ENCODE measurements at regions not wholly inside any gene's neighbourhood (a gene's known extent, or its start where the extent isn't known, plus 50 kb on each side); places are given as distances from the start of the nearest gene placed in this dataset.

DNA sequence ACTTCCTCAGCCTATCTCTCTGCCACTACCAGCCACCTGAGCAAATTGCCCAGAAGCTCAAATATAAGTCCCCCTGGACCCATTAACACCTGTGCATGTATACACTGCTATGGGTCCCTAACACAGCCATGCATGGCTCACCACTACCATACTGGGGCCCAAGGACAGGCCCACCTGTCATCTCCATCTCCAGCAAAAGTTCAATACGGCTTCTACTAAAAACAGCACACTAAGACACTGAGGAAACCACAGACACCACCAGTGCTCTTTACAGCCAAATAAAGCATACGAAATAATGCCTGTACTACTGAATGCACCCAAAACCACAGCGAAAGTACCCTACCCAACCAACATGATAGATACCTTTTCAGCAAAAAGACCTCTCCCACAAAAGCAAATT lies 85.6 kb upstream of the GHR start:
- no peak overlapping the region for H3K9ac ChIP-seq (ENCODE audit: low read length)
- no peaks in the 10 kb centered on the region for H3K36me3 ChIP-seq (ENCODE audit: low read length)
- H3K27me3 ChIP-seq (ENCODE audit: low read length): no peaks in the 10 kb centered on the region
- no peaks in the 10 kb centered on the region for H4K20me1 ChIP-seq (ENCODE audit: low read depth, low read length)
- H3K79me2 ChIP-seq (ENCODE audit: insufficient read depth, low read length): no peaks in the 10 kb centered on the region
- no peaks in the 10 kb centered on the region for H3K9me2 ChIP-seq (replicated peaks; ENCODE audit: insufficient read depth, low read length)
- H3K27ac ChIP-seq (ENCODE audit: low read depth, low read length): no peak overlapping the region
- H3K4me2 ChIP-seq (ENCODE audit: low read depth, low read length, poor library complexity, severe bottlenecking): no peak overlapping the region
- H3K4me3 ChIP-seq (ENCODE audit: insufficient read depth, low read length, poor library complexity, severe bottlenecking): no peak overlapping the region
- H3F3A ChIP-seq (ENCODE audit: insufficient read depth): no peaks in the 10 kb centered on the region
- no peaks in the 10 kb centered on the region for H3K9me3 ChIP-seq (ENCODE audit: insufficient read depth, low read length)
- H2AFZ ChIP-seq (ENCODE audit: low read depth, low read length, severe bottlenecking): no peak overlapping the region
- TF ChIP-seq EZH2phosphoT487 (conservative IDR thresholded peaks at IDR 0.05; ENCODE audit: low read length): no peak
- TF ChIP-seq, protein P1, sequence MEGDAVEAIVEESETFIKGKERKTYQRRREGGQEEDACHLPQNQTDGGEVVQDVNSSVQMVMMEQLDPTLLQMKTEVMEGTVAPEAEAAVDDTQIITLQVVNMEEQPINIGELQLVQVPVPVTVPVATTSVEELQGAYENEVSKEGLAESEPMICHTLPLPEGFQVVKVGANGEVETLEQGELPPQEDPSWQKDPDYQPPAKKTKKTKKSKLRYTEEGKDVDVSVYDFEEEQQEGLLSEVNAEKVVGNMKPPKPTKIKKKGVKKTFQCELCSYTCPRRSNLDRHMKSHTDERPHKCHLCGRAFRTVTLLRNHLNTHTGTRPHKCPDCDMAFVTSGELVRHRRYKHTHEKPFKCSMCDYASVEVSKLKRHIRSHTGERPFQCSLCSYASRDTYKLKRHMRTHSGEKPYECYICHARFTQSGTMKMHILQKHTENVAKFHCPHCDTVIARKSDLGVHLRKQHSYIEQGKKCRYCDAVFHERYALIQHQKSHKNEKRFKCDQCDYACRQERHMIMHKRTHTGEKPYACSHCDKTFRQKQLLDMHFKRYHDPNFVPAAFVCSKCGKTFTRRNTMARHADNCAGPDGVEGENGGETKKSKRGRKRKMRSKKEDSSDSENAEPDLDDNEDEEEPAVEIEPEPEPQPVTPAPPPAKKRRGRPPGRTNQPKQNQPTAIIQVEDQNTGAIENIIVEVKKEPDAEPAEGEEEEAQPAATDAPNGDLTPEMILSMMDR (IDR thresholded peaks at IDR 0.05; ENCODE audit: insufficient read depth, low read length, poor library complexity, severe bottlenecking): no peak

DNA sequence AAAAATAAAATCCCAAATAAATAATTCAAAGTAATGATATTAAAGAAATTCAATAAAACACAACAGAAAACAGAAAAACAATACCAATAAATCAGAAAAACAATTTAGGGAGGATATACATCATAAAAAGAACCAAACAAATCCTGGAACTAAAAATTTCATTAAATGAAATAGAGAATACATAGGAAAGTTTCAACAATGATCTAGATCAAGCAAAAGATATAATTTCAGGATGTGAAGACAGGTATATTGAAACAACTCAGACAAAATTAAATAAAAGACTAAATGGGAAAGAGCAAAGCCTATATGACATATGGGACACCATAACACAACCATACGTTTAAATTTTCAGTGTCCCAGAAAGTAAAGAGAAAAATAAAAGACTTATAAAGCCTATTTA lies 85.1 kb upstream of the GHR start:
- TF ChIP-seq, protein P1 (IDR thresholded peaks at IDR 0.05; ENCODE audit: insufficient read depth, low read length, poor library complexity, severe bottlenecking): no peak
- no peak for TF ChIP-seq EZH2phosphoT487 (conservative IDR thresholded peaks at IDR 0.05; ENCODE audit: low read length)
- Histone ChIP-seq H3F3A (ENCODE audit: insufficient read depth) (no peaks in the 10 kb centered on the region), H3K36me3 (ENCODE audit: low read length) (no peaks in the 10 kb centered on the region), H3K9ac (ENCODE audit: low read length) (no peak overlapping the region), H3K4me3 (ENCODE audit: insufficient read depth, low read length, poor library complexity, severe bottlenecking) (no peak overlapping the region), H3K4me2 (ENCODE audit: low read depth, low read length, poor library complexity, severe bottlenecking) (no peak overlapping the region), H2AFZ (ENCODE audit: low read depth, low read length, severe bottlenecking) (no peak overlapping the region), H3K79me2 (ENCODE audit: insufficient read depth, low read length) (no peaks in the 10 kb centered on the region), H4K20me1 (ENCODE audit: low read depth, low read length) (no peaks in the 10 kb centered on the region), H3K9me3 (ENCODE audit: insufficient read depth, low read length) (no peaks in the 10 kb centered on the region), H3K27ac (ENCODE audit: low read depth, low read length) (no peak overlapping the region), H3K27me3 (ENCODE audit: low read length) (no peaks in the 10 kb centered on the region), H3K9me2 (replicated peaks; ENCODE audit: insufficient read depth, low read length) (no peaks in the 10 kb centered on the region)

DNA sequence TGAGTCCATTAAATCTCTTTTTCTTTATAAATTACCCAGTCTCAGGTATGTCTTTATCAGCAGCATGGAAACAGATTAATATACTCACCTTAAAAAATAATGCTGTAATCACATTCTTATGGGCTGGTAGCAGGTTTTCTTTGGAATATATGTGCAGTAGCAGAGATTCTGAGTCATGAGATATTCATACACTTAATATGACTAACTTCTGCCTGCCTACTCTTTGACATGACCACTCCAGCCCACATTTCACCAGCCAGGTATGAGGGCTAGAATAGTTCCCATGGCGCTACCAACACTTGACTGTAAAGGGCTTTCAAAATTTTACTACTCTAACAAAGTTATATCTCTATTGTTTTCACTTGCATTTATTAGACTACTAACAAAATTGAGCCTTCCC lies 74.1 kb upstream of the GHR start:
- TF ChIP-seq EZH2phosphoT487 (conservative IDR thresholded peaks at IDR 0.05; ENCODE audit: low read length): no peak
- TF ChIP-seq, protein P1 (IDR thresholded peaks at IDR 0.05; ENCODE audit: insufficient read depth, low read length, poor library complexity, severe bottlenecking): no peak
- no peaks in the 10 kb centered on the region for H3F3A ChIP-seq (ENCODE audit: insufficient read depth)

More for the DNA sequence above, 74.1 kb upstream of the GHR start:
- Histone ChIP-seq H2AFZ (ENCODE audit: low read depth, low read length, severe bottlenecking) (no peak overlapping the region), H3K9me3 (ENCODE audit: insufficient read depth, low read length) (no peaks in the 10 kb centered on the region), H3K27ac (ENCODE audit: low read depth, low read length) (no peak overlapping the region), H3K27me3 (ENCODE audit: low read length) (no peaks in the 10 kb centered on the region), H3K36me3 (ENCODE audit: low read length) (no peaks in the 10 kb centered on the region), H4K20me1 (ENCODE audit: low read depth, low read length) (no peaks in the 10 kb centered on the region), H3K4me3 (ENCODE audit: insufficient read depth, low read length, poor library complexity, severe bottlenecking) (no peak overlapping the region), H3K9me2 (replicated peaks; ENCODE audit: insufficient read depth, low read length) (no peaks in the 10 kb centered on the region), H3K79me2 (ENCODE audit: insufficient read depth, low read length) (no peaks in the 10 kb centered on the region), H3K4me2 (ENCODE audit: low read depth, low read length, poor library complexity, severe bottlenecking) (no peak overlapping the region), H3K9ac (ENCODE audit: low read length) (no peak overlapping the region)
